ENCODE measurements at regions not wholly inside any gene's neighbourhood (a gene's known extent, or its start where the extent isn't known, plus 50 kb on each side); places are given as distances from the start of the nearest gene placed in this dataset.
"Not testable (repeated sequence)": the region's sequence is repeated elsewhere in the genome, so short reads cannot be mapped to it uniquely, and the experiment has no call there.

DNA sequence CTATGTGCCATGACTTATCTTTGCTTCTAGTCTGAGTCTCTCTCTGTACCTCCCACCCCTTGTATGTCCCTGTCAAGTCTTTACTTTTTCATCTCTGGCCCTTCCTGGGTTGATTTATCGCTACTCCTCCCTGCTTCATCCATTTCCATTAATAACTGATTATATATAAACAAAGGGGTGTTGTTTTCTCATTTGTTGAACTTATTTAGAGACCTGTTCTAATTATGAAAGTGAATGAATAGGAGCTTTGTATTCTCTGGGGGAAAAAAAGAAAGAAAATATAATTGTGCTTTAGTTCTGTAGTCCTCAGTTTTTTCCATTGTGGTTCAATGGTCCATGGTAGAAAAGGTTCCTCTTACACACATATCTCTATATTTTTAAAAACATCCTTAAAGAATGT is 328.9 kb upstream of the PPP2R3A start:
- DNase-seq (ENCODE audit: low read depth in 3 of 3) = no peak

DNA sequence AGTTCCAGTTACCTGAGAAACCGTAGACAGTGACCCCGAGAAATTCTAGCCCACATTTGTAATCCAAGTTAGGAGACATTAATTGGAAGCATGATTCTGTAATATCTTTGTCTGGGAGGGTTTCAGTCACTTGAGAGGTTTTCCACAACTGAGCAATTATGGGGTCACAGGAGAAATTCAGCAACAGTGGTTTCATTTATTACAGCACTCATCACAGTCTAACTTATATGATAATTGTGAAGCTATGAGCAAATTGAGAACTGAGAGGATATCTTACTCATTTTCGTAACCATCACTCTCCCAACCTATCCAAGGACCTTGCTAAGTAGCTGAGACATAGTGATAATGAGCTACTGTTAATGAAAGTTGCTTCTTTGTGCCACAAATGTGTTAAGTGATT is 328.5 kb upstream of the PPP2R3A start:
- no peak for DNase-seq (ENCODE audit: low read depth in 3 of 3)

DNA sequence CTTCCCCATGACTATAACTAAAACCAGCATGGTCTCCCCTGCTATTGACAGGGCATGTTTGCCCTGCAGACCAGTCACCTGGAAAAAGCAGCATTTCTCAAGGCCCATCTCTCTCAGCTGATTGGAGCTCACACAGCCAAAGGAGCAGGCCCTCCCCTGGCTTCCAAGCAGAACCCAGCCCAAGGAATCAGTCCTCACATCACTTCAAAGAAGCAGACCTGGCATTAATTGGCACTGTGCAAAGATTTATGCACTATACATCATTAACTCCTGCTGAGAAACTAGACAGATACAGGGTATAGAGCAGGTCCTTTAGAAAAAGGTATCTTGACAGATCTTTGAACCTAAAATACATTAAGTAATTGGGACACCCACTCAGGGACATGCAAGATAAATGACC is 323.8 kb upstream of the PPP2R3A start:
- DNase-seq (ENCODE audit: low read depth in 3 of 3) = no peak

DNA sequence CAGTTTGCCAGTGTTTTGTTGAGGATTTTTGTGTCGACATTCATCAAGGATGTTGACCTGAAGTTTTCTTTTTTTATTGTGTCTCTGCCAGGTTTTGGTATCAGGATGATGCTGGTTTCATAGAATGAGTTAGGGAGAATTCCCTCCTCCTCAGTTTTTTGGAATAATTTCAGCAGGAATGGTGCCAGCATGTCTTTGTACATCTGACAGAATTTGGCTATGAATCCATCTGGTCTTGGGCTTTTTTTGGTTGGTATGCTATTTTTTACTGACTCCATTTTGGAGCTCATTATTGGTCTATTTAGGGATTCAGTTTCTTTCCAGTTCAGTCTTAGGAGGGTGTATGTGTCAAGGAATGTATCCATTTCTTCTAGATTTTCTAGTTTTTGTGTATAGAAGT is 320.0 kb upstream of the PPP2R3A start:
- DNase-seq (ENCODE audit: low read depth in 3 of 3) = no peak

DNA sequence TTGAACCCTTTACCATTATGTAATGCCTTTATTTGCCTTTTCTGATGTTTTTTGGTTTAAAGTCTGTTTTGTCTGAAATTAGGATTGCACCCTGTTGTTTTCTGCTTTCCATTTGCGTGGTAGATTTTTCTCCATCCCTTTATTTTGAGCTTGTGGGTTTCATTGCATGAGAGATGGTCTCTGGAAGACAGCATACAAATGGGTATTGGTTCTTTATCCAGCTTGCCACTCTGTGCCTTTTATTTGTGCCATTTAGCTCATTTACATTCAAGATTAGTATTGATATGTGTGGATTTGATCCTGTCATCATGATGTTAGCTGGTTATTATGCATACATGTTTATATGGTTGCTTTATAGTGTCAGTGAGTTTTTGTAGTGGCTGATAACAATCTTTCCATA is 318.7 kb upstream of the PPP2R3A start:
- no peak for DNase-seq (ENCODE audit: low read depth in 3 of 3)

DNA sequence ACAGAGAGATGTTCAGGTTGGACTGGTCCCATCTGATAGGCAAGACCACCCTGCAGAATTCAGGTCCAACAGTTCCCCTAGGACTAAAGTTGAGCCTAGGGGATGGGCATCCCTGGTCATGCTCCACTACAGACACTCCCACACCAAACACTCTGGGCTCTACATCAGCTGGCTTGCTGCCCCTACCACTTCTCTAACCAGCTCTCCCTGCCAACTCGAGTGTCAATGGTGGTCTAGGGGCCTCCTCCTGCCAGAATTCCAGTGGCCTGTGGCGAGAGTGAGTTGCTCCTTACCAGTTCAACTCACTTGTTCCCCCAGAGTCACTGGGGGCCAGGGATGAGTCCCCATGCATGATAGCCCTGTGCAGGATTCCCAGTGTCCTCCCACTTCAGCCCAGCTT is 316.2 kb upstream of the PPP2R3A start:
- DNase-seq (ENCODE audit: low read depth in 3 of 3) = no peak

DNA sequence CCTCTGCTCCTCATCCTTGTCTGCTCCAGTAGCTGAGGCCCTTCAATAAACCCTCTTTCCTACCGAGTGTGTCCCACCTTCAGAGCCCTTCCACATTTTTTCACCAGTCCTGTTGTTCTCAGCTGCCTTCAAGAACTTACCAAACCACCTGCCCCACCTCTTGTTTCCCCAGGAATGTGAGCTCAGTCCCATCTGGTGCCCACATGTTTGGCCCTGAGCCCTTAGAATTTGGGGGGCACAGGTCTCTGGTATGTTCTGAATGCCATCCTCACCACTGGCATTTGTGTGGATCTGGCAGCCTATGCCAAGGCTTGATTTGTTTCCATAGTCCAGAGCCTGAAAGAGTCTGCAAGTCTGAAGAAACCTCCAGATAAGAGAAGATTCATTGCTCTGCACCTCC is 315.2 kb upstream of the PPP2R3A start:
- no peak for DNase-seq (ENCODE audit: low read depth in 3 of 3)

DNA sequence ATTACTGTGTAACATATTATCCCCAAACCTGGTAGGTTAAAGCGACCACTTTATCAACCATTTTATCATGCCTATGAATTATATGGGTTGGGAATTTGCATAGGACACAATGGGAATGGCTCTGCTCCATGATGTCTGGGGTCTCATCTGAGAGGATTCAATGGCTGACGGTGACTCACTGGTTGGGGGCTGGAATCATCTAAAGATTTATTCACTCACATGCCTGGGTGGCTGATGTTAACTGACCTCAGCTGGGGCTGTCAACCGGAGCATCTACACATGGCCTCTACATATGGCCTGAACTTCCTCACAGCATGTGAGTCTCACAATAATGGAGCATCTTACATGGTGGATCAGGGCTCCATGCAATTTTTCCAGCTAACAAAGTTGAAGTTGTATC is 313.1 kb upstream of the PPP2R3A start:
- no peak for DNase-seq (ENCODE audit: low read depth in 3 of 3)

DNA sequence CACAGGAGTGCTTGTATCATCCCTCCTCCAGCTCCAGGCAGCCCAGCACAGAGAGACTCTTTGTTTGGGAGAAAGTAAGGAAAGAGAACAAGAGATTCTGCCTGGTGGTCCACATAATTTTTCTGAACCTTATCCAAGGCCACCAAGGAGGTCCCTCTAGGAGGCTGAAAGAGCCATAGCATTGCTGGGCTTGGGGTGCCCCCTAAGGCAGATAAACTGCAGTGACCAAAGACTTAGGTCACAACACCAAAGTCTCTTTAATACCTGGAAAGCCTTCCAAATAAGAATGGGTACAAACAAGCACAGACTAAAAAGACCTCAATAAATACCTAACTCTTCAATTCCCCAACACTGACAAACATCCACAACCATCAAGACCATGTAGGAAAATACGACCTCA is 310.2 kb upstream of the PPP2R3A start:
- no peak for DNase-seq (ENCODE audit: low read depth in 3 of 3)

DNA sequence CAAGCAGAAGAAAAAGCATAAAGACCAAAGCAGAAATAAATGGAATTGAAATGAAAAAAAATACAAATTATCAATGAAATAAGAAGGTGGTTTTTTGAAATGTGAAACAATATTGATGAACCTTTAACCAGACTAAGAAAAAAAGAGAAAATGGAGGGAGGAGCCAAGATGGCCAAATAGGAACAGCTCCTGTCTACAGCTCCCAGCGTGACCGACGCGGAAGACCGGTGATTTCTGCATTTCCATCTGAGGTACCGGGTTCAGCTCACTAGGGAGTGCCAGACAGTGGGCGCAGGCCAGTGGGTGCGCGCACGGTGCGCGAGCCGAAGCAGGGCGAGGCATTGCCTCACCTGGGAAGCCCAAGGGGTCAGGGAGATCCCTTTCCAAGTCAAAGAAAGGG is 307.1 kb upstream of the PPP2R3A start:
- not testable (repeated sequence) for DNase-seq (ENCODE audit: low read depth in 3 of 3)

DNA sequence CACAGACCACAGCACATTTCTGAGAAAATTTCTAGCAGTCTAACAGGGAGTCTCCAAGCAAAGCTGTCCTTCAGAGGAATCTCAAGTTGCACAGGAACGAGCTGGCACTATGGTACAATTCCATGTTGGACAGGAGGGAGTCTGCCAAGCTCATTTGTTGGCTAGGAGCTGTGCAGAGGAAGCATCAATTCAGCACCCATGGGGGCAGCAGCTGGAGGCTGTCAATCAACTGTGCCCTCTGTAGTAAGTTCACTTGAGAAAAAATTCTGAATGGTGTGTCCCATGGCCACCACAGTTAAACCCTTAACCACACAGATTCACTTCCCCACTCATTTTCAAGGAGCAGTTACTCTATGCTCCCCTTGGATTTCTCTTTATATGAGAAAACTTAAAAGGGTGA is 298.5 kb upstream of the PPP2R3A start:
- no peak for DNase-seq (ENCODE audit: low read depth in 3 of 3)

DNA sequence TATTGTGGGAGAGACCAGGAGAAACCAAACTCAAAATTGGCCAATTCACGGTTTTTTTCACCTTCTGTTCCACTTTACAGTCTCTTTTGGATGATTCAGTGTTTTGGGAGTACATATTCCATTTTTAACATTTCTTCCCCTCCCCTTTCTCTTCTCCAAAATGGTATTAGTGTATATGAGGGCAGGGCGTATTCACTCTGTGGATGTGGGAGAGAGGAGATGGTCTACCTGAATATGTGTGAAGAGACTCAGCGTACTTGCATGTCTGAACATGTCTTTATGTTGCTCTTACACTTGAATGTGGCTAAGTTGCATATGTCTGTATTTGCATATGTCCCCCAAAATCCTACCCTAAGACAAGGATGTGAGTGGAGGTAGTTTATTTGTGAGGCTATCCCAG is 291.0 kb upstream of the PPP2R3A start:
- no peak for DNase-seq (ENCODE audit: low read depth in 3 of 3)

DNA sequence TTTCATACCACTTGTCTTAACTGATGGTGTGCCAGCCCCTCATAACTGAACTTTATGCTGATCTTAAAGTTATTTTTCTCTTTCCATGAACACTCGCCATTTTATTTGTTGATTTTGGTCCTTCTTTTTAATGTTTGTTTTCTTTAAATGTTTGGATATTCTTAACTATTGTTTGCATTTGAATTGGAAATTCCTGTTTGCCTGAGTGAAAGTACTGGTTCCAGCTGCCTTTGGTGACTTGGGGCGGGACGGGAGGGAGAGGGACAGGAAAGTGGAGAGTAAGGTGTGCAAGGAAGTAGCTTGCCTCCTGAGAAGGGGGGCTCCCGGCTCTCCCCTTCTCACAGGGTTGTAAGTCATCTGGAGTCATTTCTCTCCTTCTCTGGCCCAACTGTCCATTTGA is 287.1 kb upstream of the PPP2R3A start:
- DNase-seq (ENCODE audit: low read depth in 3 of 3) = no peak

DNA sequence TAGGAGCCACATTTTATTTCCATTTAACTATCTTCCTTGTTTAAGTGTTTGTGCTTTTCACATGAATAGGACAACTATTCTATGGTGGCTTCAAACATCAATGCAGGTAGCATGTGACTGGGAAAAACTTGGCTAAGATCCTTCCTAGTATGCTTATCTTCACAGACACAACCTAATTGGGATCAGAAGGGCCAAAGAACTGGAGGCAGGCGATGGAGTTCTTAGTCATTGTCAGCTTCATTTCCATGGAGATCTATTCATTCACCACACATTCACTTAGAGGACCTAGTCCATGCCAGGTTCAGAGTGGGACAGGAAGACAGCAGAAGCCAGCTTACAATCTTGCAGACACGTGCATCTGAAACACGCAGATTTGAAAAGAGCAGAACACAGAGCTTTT is 277.5 kb upstream of the PPP2R3A start:
- no peak for DNase-seq (ENCODE audit: low read depth in 3 of 3)

DNA sequence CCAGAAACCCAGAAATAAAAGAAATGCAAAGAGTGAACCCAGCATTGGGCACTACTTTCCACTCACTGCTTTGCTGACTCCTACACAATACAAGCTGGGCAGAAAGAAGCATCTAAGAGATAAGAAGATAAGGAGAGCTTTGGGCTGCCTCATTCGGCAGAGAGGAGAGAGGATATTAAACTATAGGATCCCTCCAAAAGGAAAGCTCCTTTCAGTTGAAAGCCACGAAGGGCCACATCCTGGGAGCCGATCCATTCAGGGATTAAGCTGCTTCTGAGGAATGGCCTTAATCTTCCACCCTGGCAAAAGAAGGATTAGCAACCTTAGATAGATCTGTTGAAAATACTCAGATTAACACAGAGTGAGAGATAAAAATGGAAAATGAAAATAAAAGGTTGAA is 274.9 kb upstream of the PPP2R3A start:
- no peak for DNase-seq (ENCODE audit: low read depth in 3 of 3)

DNA sequence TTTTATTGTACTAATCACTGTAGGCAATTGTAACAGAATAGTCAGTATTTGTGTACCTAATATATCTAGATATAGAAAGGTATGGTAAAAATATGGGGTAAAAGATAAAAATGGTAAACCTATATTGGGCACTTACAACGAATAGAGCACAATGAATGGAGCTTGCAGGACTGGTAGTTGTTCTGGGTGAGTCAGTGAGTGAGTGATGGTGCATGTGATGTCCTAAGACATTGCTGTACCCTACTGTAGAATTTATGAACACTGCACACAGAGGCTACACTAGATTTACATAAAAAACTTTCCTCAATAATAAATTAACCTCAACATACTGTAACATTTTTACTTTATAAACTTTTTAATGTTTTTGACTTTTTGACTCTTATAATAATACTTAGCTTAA is 274.3 kb upstream of the PPP2R3A start:
- DNase-seq (ENCODE audit: low read depth in 3 of 3) = no peak

DNA sequence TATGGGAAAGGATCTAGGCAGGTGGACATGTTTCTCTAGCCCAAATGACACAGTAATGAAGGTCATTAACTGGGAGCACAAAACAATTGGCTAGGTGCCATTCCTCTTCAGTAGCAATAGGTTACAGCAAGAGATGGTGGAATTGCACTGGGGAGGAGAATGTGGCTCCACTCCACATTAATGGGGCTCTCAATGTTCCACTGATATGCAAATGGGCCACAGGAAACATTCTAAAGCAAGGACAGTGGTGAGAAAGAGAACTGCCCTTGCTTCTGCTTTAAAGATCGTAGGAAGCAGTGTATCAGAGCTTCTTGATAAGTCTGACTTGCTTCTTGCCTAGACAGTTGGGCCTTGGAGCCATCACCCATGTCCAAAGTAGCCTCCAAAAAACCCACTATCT is 271.4 kb upstream of the PPP2R3A start:
- DNase-seq (ENCODE audit: low read depth in 3 of 3) = no peak

DNA sequence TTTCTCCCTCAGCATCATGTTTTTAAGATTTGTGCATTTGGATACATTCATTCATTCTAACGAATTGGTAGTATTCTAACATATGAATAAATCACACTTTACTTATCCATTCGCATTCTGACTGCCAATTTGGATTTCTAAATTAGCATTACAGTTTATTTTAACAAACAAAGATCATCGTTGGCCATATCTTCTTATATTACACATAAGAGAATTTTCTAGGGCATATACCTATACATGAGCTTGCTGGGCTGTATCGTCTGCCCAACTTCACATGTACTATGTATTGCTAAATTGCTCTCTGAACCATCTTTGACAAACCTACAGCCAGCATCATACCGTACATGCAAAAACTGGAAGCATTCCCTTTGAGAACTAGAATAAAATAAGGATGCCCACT is 265.8 kb upstream of the PPP2R3A start:
- DNase-seq (ENCODE audit: low read depth in 3 of 3) = no peak

DNA sequence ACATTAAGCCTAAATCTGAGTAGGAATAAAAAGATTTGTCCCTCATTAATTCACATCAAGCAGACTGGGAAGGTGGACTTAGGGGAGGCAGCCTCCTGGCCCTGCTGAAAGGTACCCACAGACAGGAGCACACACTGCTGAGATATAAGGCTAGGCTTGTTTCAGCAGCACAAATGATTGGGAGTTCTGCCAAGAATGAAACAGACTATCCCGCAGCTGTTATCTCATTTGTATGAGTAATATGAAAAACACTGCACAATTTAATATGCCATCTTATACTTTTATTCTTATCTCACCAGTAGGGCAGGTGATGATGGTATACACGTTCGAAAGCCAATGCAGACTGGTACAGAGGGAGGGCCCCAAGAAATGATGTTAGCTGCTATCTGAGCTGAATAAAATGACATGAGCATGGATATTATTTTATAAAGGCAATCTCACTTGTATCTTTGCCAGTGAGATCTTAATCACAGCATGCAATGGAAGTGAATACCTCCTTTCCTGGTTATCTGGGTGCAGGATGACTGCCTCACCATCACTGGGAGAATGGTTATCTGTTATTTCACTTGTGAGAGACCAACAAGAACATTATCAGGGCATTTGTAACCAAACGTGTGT is 258.7 kb upstream of the PPP2R3A start:
- no peak for DNase-seq (ENCODE audit: low read depth in 3 of 3)

DNA sequence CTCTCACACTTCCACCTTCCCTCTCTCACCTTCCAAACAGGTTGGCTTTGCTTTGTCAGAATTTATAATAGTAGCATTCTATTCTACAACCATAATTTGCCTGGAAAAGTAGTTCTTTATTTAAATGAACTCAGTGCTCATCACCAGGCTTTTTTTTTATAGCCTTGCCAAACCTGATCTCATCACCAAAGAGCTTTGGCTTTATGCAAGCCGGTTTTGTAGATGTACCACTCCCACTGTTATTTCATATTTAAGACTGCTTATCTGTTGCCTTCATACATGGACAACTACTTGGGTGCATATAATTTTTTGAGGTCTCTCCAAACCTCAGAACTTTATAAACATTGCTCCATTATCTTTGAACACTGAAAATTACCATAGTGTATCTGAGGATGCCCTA is 246.1 kb upstream of the PPP2R3A start:
- no peak for DNase-seq (ENCODE audit: low read depth in 3 of 3)

DNA sequence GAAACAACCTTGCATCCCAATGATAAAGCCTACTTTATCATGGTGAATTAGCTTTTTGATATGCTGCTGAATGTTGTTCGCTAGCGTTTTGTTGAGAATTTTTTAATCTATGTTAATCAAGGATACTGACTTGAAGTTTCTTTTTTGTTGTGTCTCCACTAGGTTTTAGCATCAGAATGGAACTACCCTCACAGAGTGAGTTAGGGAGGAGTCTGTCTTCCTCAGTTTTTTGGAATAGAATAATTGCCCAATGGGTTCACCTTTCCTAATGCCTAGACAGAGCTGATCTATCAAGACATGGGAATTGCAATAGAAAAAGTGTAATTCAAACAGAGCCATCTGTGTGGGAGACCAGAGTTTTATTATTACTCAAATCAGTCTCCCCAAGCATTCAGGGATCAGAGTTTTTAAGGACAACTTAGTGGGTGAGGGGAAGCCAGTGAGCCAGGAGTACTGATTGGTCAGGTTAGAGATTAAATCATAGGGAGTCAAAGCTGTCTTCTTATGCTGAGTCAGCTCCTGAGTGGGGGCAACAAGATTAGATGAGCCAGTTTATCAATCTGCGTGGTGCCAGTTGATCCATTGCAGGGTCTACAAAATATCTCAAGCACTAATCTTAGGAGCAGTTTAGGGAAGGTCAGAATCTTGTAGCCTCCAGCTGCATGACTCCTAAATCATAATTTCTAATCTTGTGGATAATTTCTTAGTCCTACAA is 237.4 kb upstream of the PPP2R3A start:
- DNase-seq (ENCODE audit: low read depth in 3 of 3) = no peak

DNA sequence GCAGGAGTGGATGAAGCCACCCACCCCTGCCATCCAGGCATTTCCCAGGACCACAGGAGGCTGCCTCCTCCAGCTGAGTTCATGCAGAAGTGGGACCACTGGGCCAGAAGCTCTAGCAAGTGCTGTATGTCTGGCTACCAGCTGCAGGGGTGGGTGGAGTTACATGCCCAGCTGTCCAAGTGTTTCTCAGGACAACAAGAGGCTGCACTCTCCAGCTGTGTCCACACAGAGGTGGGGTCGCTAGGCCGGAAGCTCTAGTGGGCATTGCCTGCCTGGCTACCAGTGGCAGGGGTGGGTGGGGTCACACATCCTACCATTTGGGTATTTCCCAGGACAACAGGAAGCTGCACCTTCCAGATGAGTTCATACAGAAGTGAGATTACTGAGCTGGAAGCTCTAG is 234.0 kb upstream of the PPP2R3A start:
- DNase-seq (ENCODE audit: low read depth in 3 of 3) = no peak

DNA sequence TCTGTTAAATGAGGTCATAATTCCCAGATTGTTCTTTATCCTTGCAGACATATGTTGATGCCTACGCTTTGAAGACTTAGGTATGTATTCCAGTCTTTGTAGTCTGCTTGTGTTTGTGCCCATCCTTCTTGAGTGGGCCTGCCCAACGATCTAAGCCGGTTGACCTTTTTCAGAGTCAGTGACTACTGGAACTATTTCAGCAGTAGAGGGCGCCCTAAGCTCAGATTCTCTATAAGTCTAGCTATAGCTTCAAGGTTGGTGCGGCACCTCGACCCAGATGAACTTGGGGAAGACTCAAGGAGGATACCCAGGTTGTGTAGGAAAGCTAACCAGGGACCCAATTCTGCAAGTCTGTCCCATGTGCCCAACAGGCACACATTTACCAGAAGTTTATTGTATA is 228.8 kb upstream of the PPP2R3A start:
- DNase-seq (ENCODE audit: low read depth in 3 of 3) = no peak

DNA sequence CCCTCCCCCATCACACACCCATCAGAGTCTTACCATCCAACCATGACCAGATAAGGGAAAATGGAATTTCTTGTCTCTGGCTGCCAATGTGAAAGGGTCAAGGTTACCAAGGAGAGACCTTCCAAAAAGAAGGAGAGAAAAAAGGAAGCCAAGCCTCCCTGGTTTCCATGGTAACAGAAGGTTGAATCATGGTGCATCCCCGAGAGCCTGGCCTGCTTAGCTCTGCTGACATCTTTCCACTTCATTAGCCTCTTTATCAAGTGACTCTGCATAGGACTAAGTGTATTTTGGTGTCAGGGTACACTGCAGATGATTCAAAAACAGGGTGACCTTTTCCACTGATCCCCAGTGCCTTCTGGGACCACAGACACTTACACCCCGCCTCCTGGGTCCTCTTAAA is 225.7 kb upstream of the PPP2R3A start:
- no peak for DNase-seq (ENCODE audit: low read depth in 3 of 3)
